GM12874 (cell line): ENCODE measurements at regions not wholly inside any gene's neighbourhood (a gene's known extent, or its start where the extent isn't known, plus 50 kb on each side); places are given as distances from the start of the nearest gene placed in this dataset.

ENCODE experiments used
- TF ChIP-seq, protein P1 (sequence below): IDR thresholded peaks from 2 replicates; pipeline ENCODE4 v1.5.1; 2011; ENCODE audit warnings: low read depth, mild to moderate bottlenecking, control low read depth, low read length, moderate library complexity; ENCODE audit not compliant: insufficient read depth

DNA sequence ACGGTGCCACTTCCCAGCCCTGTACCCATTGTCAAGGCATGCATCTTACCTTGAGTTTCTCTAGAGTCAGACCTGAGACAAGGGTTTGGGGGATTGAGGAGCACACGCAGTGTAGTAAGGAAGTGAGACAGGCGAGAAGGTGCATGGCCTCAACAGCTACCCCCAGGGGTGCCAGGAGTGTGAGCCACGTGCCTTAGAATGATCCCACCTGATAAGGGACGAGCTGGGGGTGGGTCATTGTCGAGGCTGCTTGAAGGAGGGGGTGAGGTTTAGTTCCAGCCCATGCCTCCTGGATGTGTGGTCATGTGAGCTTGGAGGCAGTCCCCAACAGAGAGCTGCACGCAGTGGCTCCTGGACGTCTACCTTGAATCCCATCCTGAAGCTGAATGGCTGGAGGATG lies 320.5 kb downstream of the VRK1 start:
- TF ChIP-seq, protein P1, sequence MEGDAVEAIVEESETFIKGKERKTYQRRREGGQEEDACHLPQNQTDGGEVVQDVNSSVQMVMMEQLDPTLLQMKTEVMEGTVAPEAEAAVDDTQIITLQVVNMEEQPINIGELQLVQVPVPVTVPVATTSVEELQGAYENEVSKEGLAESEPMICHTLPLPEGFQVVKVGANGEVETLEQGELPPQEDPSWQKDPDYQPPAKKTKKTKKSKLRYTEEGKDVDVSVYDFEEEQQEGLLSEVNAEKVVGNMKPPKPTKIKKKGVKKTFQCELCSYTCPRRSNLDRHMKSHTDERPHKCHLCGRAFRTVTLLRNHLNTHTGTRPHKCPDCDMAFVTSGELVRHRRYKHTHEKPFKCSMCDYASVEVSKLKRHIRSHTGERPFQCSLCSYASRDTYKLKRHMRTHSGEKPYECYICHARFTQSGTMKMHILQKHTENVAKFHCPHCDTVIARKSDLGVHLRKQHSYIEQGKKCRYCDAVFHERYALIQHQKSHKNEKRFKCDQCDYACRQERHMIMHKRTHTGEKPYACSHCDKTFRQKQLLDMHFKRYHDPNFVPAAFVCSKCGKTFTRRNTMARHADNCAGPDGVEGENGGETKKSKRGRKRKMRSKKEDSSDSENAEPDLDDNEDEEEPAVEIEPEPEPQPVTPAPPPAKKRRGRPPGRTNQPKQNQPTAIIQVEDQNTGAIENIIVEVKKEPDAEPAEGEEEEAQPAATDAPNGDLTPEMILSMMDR, result no peak

- TF ChIP-seq, protein P1, result no peak
These were observed 323.0 kb downstream of the VRK1 start for GRCh38 chr14:97120204-97120603.

- TF ChIP-seq, protein P1, result no peak
These were observed 323.4 kb downstream of the VRK1 start for GRCh38 chr14:97120611-97121031.

DNA sequence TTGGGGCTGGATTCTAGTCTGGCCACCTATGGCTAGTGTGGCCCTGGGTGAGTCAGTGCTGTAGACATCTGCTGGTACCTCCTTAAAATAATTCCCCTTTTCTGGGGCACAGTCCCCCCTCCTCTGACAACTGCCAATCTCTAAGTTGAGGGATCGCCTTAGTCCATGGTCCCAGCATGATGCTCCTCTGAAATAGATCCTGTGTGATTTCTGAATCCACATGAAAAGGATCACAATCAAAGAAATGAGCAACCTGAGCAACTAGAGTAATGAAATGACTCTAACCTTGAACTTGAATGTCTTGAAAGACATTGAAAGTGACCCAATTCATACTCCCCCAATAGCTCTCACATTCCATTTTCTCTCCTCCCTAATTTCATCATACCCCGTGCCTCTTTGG lies 332.5 kb downstream of the VRK1 start:
- TF ChIP-seq, protein P1, result no peak

DNA sequence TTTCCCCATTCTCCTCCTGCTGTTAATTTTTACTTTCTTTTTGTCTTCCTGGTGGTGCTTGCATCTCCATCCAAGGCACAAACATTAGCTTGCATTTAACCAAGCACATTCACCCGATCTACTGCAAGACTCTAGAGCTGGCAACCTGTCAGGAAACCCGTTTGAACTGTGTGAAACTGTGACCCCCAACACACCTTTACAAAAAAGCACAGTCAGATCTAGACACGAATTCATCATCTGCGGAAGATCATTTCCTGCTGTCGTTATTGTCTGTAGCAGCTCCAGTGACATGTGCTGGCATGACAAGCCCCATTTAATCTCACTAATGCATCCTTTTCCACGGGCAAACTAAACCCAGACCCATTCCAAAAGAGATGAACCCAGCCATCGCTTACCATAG lies 340.5 kb downstream of the VRK1 start:
- TF ChIP-seq, protein P1, result no peak

DNA sequence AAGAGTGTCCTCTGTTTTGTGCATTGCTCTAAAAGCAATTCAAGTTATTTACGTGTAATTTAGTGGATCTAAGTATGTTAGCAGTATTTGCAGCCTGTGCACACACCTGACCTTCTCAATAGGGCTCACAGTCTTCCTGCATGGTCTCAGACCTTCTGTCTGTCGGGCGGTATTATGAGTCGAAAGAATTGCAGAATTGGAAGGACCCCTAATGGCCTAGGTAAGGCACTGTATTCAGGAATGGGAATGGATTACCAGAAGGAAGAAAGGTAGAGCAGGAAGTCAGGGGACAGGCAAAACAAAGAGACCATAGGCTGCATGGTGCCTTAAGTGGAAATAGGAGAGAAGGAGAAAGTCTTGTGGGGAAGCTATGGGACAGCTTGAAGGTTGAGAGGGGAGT lies 341.6 kb downstream of the VRK1 start:
- TF ChIP-seq, protein P1, result no peak

- TF ChIP-seq, protein P1, result no peak
These were observed 345.8 kb downstream of the VRK1 start for GRCh38 chr14:97143011-97143410.

DNA sequence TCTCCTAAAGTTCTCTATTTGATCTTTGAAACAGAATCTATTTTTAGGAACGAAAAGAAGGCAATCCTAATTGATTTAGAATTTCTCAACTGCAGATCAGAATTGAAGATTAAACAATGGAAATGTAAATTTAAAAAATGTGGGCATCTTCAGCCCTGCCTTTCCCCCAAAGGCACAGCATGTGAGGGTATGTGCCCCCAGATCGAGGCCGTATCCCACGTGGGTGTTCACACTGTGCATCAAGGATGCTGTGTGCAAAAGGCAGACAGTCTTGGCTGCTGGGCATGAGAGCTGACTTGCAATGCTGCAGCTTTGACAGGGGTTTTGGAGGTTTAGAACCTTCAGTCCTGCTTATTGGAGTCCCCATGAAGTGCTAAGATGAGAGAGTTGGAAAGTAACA lies 346.3 kb downstream of the VRK1 start:
- TF ChIP-seq, protein P1, result no peak
